GM12872 (cell line): ENCODE measurements at regions not wholly inside any gene's neighbourhood (a gene's known extent, or its start where the extent isn't known, plus 50 kb on each side); places are given as distances from the start of the nearest gene placed in this dataset.

Source experiments
- CTCF ChIP-seq: IDR thresholded peaks from 3 replicates; pipeline ENCODE4 v1.5.1; 2011; ENCODE audit warnings: low read depth, mild to moderate bottlenecking, low read length, moderate library complexity; ENCODE audit not compliant: insufficient read depth

GRCh38 chr2:185201063-185201462, 537.5 kb upstream of the FSIP2 start:
- TF ChIP-seq CTCF: no peak

GRCh38 chr2:185202381-185202780, 536.2 kb upstream of the FSIP2 start:
- TF ChIP-seq CTCF: no peak

- no peak for TF ChIP-seq CTCF
Observed at GRCh38 chr2:185202945-185203528, 535.6 kb upstream of the FSIP2 start.

GRCh38 chr2:185208261-185208660, 530.3 kb upstream of the FSIP2 start:
- TF ChIP-seq CTCF: peak; percentile 61

GRCh38 chr2:185215497-185215896, 523.1 kb upstream of the FSIP2 start:
- peak; percentile 37; the same call in 2 of the 3 replicates for TF ChIP-seq CTCF

- TF ChIP-seq CTCF: no peak
Observed at GRCh38 chr2:185219981-185220380, 518.6 kb upstream of the FSIP2 start.

GRCh38 chr2:185222311-185222710, 516.3 kb upstream of the FSIP2 start:
- no peak for TF ChIP-seq CTCF

- no peak for TF ChIP-seq CTCF
Observed at GRCh38 chr2:185227391-185227790, 511.2 kb upstream of the FSIP2 start.
